H9 (cell line): ENCODE measurements at regions not wholly inside any gene's neighbourhood (a gene's known extent, or its start where the extent isn't known, plus 50 kb on each side); places are given as distances from the start of the nearest gene placed in this dataset.

ENCODE experiments used
- DNase-seq: peaks from one replicate; pipeline ENCODE4 v3.0.0-alpha.2; 2017
- H2AFZ ChIP-seq: one replicate; pipeline ENCODE4 v1.6.1; 2013; ENCODE audit warnings: mild to moderate bottlenecking, low read length, control low read depth, moderate library complexity
- H2AK5ac ChIP-seq: 2 replicates; pipeline ENCODE4 v1.6.1; 2013; ENCODE audit warnings: low read length, control low read depth, mixed read lengths; ENCODE audit not compliant: insufficient read length
- H2BK120ac ChIP-seq: one replicate; pipeline ENCODE4 v1.6.1; 2013; ENCODE audit warnings: low read depth, mild to moderate bottlenecking, low read length, control low read depth, inconsistent platforms; ENCODE audit not compliant: poor library complexity, severe bottlenecking
- H2BK12ac ChIP-seq: 2 replicates; pipeline ENCODE4 v1.6.1; 2013; ENCODE audit warnings: low read length, control low read depth, mixed read lengths, low read depth; ENCODE audit not compliant: insufficient read length
- H2BK15ac ChIP-seq: 2 replicates; pipeline ENCODE4 v1.6.1; 2013; ENCODE audit warnings: low read depth, low read length, control low read depth
- H2BK20ac ChIP-seq: one replicate; pipeline ENCODE4 v1.6.1; 2013; ENCODE audit warnings: low read depth, mild to moderate bottlenecking, low read length, control low read depth, inconsistent platforms; ENCODE audit not compliant: poor library complexity, severe bottlenecking
- H2BK5ac ChIP-seq: 2 replicates; pipeline ENCODE4 v1.6.1; 2013; ENCODE audit warnings: low read length, control low read depth, mixed read lengths; ENCODE audit not compliant: insufficient read length
- H3K14ac ChIP-seq: 2 replicates; pipeline ENCODE4 v1.6.1; 2013; ENCODE audit warnings: low read length, control low read depth; ENCODE audit not compliant: insufficient read depth
- H3K18ac ChIP-seq: 2 replicates; pipeline ENCODE4 v1.6.1; 2013; ENCODE audit warnings: low read depth, mild to moderate bottlenecking, mixed read lengths, low read length, control low read depth; ENCODE audit not compliant: insufficient read length
- H3K23ac ChIP-seq: 2 replicates; pipeline ENCODE4 v1.6.1; 2013; ENCODE audit warnings: low read length, control low read depth, mixed read lengths, low read depth; ENCODE audit not compliant: insufficient read length
- H3K23me2 ChIP-seq: 2 replicates; pipeline ENCODE4 v1.6.1; 2013; ENCODE audit warnings: low read depth, mild to moderate bottlenecking, mixed read lengths, low read length, control low read depth; ENCODE audit not compliant: insufficient read length, poor library complexity, severe bottlenecking
- H3K27ac ChIP-seq: 2 replicates; pipeline ENCODE4 v1.5.1; 2013; ENCODE audit warnings: low read length, control low read depth, mixed read lengths, low read depth; ENCODE audit not compliant: insufficient read length
- H3K27me3 ChIP-seq: 2 replicates; pipeline ENCODE4 v1.6.1; 2013; ENCODE audit warnings: low read length, control low read depth, inconsistent platforms; ENCODE audit not compliant: insufficient read depth
- H3K4ac ChIP-seq: 2 replicates; pipeline ENCODE4 v1.6.1; 2013; ENCODE audit warnings: low read depth, mild to moderate bottlenecking, control low read depth, inconsistent platforms, low read length, moderate library complexity
- H3K4me1 ChIP-seq: 2 replicates; pipeline ENCODE4 v1.6.1; 2013; ENCODE audit warnings: low read length, control low read depth, inconsistent platforms; ENCODE audit not compliant: insufficient read depth
- H3K4me2 ChIP-seq: 2 replicates; pipeline ENCODE4 v1.6.1; 2013; ENCODE audit warnings: low read length, control low read depth, mixed read lengths; ENCODE audit not compliant: insufficient read length, insufficient read depth
- H3K56ac ChIP-seq: 2 replicates; pipeline ENCODE4 v1.6.1; 2013; ENCODE audit warnings: low read depth, mild to moderate bottlenecking, mixed read lengths, low read length, control low read depth; ENCODE audit not compliant: insufficient read length
- H3K79me1 ChIP-seq: 2 replicates; pipeline ENCODE4 v1.6.1; 2013; ENCODE audit warnings: low read depth, mild to moderate bottlenecking, moderate library complexity, low read length, control low read depth, inconsistent platforms; ENCODE audit not compliant: insufficient read depth, poor library complexity, severe bottlenecking
- H3K79me2 ChIP-seq: 2 replicates; pipeline ENCODE4 v1.6.1; 2013; ENCODE audit warnings: low read length, control low read depth, inconsistent platforms; ENCODE audit not compliant: insufficient read depth
- H3K9ac ChIP-seq: 2 replicates; pipeline ENCODE4 v1.6.1; 2013; ENCODE audit warnings: low read length, control low read depth, mixed read lengths; ENCODE audit not compliant: insufficient read length; ENCODE audit errors: extremely low read depth
- H3K9me3 ChIP-seq: one replicate; pipeline ENCODE4 v1.6.1; 2013; ENCODE audit warnings: low read depth, low read length, inconsistent platforms; ENCODE audit not compliant: control insufficient read depth
- H3T11ph ChIP-seq: one replicate; pipeline ENCODE4 v1.6.1; 2013; ENCODE audit warnings: mild to moderate bottlenecking, low read length, control low read depth, inconsistent platforms
- H4K20me1 ChIP-seq: one replicate; pipeline ENCODE4 v1.6.1; 2013; ENCODE audit not compliant: control insufficient read depth, insufficient read length, insufficient read depth
- H4K5ac ChIP-seq: 2 replicates; pipeline ENCODE4 v1.6.1; 2013; ENCODE audit warnings: low read depth, mild to moderate bottlenecking, mixed read lengths, low read length, control low read depth; ENCODE audit not compliant: insufficient read length
- H4K8ac ChIP-seq: replicated peaks from 2 replicates; pipeline ENCODE4 v1.6.1; 2013; ENCODE audit warnings: low read length, control low read depth, mixed read lengths, low read depth; ENCODE audit not compliant: insufficient read length
- H4K91ac ChIP-seq: 2 replicates; pipeline ENCODE4 v1.6.1; 2013; ENCODE audit warnings: low read depth, mild to moderate bottlenecking, moderate library complexity, mixed read lengths, low read length, control low read depth; ENCODE audit not compliant: insufficient read length
- H3K27ac Mint-ChIP-seq, 3 experiments: 2 replicates in 2 of 3; 3 replicates in 1 of 3; pipeline ENCODE4 v1.8.0; 2020 to 2021; ENCODE audit warnings: mixed read lengths in 3 of 3, mild to moderate bottlenecking in 1 of 3, moderate library complexity in 1 of 3
- H3K27me3 Mint-ChIP-seq: 2 replicates; pipeline ENCODE4 v1.8.0; 2021; ENCODE audit warnings: low read depth, mild to moderate bottlenecking, moderate library complexity, mixed read lengths
- H3K36me3 Mint-ChIP-seq, 3 experiments: 2 replicates in 2 of 3; 3 replicates in 1 of 3; pipeline ENCODE4 v1.8.0; 2020 to 2021; ENCODE audit warnings: low read depth in 3 of 3, mixed read lengths in 3 of 3; ENCODE audit not compliant: insufficient read depth in 1 of 3
- H3K4me1 Mint-ChIP-seq, 2 experiments: 2 replicates each; pipeline ENCODE4 v1.8.0; 2020; ENCODE audit warnings: mixed read lengths in 2 of 2
- H3K4me3 Mint-ChIP-seq, 2 experiments: 2 replicates in 1 of 2; 3 replicates in 1 of 2; pipeline ENCODE4 v1.8.0; 2020 to 2021; ENCODE audit warnings: mild to moderate bottlenecking in 2 of 2, mixed read lengths in 2 of 2, moderate library complexity in 1 of 2
- H3K9me3 Mint-ChIP-seq, 2 experiments: 2 replicates in 1 of 2; 3 replicates in 1 of 2; pipeline ENCODE4 v1.8.0; 2020; ENCODE audit warnings: mild to moderate bottlenecking in 2 of 2, mixed read lengths in 2 of 2, moderate library complexity in 1 of 2
- WGBS: extraction: QIAGEN DNeasy Blood & Tissue Kit; methylation state at CpG from one replicate; pipeline ENCODE4 v1.1.7; 2013; ENCODE audit warnings: missing lambda C conversion rate, low lambda C conversion rate, mixed read lengths; ENCODE audit not compliant: insufficient read length; ENCODE audit errors: extremely low coverage; 5-methylcytosine and 5-hydroxymethylcytosine counted together
- TF ChIP-seq, protein P1 (sequence below): fragments of 200-600 bp; sonication (generic); conservative IDR thresholded peaks from 3 replicates; pipeline ENCODE4 v1.8.0; 2021; ENCODE audit warnings: antibody characterized with exemption, mild to moderate bottlenecking

DNA sequence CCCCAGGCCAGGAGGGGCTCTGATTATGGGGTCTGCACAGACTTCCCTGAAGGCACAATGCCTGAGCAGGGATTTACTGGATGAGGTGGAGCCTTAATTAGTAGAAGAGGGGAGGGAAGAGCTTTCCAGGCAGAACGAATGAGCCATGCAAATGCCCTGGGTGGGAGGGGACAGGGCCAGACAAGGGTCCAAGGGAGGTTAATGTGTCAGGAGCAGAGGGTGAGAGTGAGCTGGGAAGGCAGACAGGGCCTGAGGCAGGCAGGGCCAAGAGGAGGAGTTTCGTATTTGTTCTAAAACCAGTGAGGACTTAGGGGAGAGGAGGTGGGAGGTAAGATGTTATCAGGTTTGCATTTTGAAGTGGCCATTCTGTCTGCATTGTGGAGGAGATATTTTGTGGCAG is 65.3 kb downstream of the NPY start:
- H3K79me2 ChIP-seq, result no peaks in the 10 kb centered on the region
- no peak overlapping the region for H3K9ac ChIP-seq
- H3K79me1 ChIP-seq, result no peaks in the 10 kb centered on the region
- H3K23me2 ChIP-seq, result no peaks in the 10 kb centered on the region
- no peak overlapping the region for H3K14ac ChIP-seq
- no peak overlapping the region for H2AFZ ChIP-seq
- no peak overlapping the region for H4K5ac ChIP-seq
- peaks cover 2% of the 10 kb centered on the region for H3K27me3 Mint-ChIP-seq
- H3K27me3 ChIP-seq, result no peaks in the 10 kb centered on the region
- no peak overlapping the region for H3K56ac ChIP-seq
- no peak overlapping the region; a peak in 1 of 5 replicates for H3K4me3 Mint-ChIP-seq
- H4K20me1 ChIP-seq, result no peaks in the 10 kb centered on the region
- no peak overlapping the region for H3K4me2 ChIP-seq
- no peaks in the 10 kb centered on the region; the same call in 1 of the 2 replicates for H3K4me1 ChIP-seq
- H2BK20ac ChIP-seq, result no peak overlapping the region
- no peak overlapping the region for H3T11ph ChIP-seq
- H3K9me3 ChIP-seq, result no peaks in the 10 kb centered on the region
- no peak overlapping the region for H2BK120ac ChIP-seq
- H2AK5ac ChIP-seq, result no peak overlapping the region
- WGBS, result no CpG with 5 or more reads among the region's 2 CpGs
- TF ChIP-seq, protein P1, sequence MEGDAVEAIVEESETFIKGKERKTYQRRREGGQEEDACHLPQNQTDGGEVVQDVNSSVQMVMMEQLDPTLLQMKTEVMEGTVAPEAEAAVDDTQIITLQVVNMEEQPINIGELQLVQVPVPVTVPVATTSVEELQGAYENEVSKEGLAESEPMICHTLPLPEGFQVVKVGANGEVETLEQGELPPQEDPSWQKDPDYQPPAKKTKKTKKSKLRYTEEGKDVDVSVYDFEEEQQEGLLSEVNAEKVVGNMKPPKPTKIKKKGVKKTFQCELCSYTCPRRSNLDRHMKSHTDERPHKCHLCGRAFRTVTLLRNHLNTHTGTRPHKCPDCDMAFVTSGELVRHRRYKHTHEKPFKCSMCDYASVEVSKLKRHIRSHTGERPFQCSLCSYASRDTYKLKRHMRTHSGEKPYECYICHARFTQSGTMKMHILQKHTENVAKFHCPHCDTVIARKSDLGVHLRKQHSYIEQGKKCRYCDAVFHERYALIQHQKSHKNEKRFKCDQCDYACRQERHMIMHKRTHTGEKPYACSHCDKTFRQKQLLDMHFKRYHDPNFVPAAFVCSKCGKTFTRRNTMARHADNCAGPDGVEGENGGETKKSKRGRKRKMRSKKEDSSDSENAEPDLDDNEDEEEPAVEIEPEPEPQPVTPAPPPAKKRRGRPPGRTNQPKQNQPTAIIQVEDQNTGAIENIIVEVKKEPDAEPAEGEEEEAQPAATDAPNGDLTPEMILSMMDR, result no peak
- H3K4ac ChIP-seq, result no peak overlapping the region
- H3K36me3 Mint-ChIP-seq, result peaks cover 3 to 20% (median 12%) of the 10 kb centered on the region in 3 experiments
- H2BK15ac ChIP-seq, result no peak overlapping the region
- no peak overlapping the region for H4K8ac ChIP-seq
- H4K91ac ChIP-seq, result no peak overlapping the region
- no peak overlapping the region for H3K18ac ChIP-seq
- peaks cover 13 to 14% of the 10 kb centered on the region in 2 experiments for H3K4me1 Mint-ChIP-seq
- DNase-seq, result peak; percentile 49
- no peak overlapping the region; a peak in 2 of 7 replicates for H3K27ac Mint-ChIP-seq
- no peak overlapping the region for H2BK12ac ChIP-seq
- no peak overlapping the region for H2BK5ac ChIP-seq
- no peak overlapping the region for H3K27ac ChIP-seq
- H3K23ac ChIP-seq, result no peak overlapping the region
- peaks cover 17 to 20% of the 10 kb centered on the region in 2 experiments for H3K9me3 Mint-ChIP-seq
